NK-92 (cell line): ENCODE measurements at regions not wholly inside any gene's neighbourhood (a gene's known extent, or its start where the extent isn't known, plus 50 kb on each side); places are given as distances from the start of the nearest gene placed in this dataset.

Experiments used
- DNase-seq: peaks from one replicate; lab custom pipeline; 2025; ENCODE audit not compliant: unreplicated experiment; lab: John Stamatoyannopoulos, UW

DNA sequence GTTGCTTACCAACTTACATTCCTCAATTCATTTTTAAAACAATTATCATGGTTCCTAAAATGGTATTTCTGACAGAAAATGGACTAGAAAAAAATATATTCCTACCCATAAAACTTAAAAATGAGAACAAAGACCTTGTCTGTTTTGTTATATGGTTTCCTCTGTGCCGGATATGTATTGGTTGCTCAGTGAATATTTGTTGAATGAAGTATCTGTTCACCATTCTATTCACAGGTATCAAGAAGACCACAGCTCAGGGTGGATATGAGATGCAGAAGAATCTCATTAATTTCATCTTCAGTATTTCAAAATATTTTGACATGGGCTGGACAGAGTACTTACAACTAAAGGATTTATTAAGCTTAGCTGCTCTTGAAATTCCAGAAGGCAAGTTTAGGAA lies 58.1 kb downstream of the TUSC7 start:
- no peak for DNase-seq

DNA sequence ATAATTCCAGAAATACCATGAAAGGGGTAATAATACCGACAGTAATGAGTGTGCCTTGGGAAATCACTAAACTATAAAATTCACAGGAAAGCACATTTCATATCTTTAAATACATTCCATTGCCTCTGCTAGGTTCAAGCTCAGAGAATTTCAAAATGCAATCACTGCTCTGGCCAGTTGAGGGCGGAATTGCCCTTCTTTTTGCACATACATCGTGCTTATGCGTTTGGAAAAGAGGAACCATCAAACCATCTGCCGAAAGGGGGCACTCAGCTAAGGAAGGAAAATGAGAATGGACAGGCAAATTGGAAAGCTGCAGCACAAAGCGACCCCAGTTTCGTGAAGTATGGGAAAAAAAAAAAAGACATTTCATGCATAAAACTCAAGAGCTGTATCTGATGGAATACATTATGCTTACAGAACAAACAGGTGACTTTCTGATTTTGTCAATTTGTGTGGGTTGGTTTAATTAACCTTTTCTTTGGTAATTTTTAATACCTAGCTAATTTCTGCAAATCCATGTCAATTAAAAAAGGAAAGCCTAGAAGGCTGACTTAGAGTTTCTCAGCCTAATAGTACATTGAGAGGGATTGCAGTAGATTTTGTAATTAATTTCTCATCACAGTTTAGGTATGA lies 61.4 kb downstream of the TUSC7 start:
- DNase-seq: no peak

DNA sequence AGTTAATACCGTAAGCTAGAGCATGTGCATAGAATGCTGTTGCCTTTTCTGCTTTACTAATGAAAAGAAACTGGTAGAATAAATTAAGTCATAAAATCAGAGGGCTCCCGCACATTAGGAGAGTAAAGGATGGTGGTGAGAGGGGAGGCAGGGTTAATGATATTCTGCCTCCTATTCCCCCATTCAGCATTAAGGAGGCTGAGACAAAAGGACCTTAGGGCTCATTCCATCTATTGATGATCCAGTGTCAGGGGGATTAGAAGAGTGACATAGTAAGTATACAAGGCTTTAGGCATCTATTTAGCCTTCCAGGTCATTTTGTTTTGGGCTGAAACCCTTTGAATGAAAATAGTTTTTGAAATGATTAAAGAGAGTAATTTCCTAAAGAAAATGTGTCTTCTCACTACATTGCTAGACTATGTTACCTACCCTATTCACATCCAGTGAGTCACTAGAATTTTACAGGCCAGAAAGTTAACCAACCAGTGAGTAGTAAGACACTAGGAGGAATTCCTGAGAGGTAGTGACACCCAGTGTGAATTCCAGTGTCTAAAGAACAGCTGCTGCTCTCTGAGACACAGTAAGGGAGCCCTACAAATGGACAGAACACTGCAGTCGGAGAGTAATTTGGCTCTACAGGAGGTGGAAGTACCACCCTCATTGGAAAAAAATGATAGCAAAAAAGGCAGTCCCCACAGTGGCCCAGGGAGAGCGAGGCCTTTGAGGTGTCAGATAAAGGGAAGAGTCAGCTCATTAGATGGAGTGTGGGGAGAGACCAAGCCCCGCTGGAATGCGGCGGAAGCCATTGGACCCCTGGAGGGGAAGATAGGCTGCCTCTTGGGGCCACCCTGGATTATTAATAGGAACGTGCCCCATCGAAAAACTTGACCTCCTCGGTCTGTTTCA lies 67.6 kb downstream of the TUSC7 start:
- no peak for DNase-seq

DNA sequence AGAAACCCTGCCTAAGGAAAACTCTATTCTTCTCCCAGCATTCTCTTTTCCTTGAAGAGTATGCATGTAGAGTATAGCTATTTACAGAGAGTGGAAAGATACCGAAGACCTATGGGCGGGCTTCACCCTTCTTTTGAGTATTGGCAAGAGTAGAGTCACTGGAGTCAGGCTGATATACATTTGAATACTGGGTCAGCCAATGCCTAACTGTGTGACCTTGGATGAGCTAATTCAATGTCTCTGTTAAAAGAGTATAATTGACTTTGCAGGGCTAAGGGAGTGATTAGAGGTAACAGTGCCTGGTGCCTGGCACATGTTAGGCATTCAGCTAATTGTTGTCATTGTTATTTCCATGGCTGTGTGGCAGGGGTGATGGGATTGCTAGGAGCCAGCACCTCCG lies 75.6 kb downstream of the TUSC7 start:
- no peak for DNase-seq

DNA sequence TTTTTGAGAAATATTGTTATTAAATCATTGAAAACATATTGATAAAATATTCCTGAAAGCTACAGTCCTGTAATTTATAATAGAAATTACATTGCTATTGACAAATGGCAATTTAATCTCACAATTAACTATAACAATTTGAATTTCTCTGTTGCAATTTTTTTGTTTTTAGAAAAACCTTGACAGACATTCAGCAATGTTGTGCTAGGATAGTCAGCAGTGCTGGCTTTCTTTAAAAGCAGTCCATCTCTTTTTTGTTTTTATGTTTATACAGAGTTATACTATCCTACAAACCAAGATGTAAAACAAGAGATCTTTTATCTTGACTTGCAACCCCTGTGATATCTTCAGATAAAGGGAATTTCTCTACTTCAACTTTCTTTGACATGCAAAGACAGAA lies 93.1 kb downstream of the TUSC7 start:
- DNase-seq: no peak

- no peak for DNase-seq
Observed at GRCh38 chr3:116806351-116806750, 96.8 kb downstream of the TUSC7 start.

GRCh38 chr3:116808725-116809124 lies 99.1 kb downstream of the TUSC7 start:
- no peak for DNase-seq

DNA sequence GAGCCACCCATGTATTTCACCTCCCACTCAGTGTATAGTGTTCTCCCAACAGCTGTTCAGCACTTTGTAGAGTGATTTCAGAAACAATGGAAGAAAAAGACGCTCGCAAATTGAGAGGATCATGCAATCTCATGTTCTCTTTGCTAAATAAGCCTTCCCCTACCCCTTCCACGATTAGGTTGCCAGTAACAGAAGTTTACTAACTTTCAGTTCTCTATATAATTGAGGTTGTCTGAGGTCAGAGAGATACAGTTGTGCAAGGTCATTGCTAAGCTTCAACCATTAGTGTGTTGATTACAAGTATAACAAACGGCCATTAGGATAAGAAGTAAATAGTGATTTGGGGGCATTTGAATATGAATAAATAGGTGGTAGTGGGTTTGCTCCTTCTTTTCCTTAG lies 99.6 kb downstream of the TUSC7 start:
- no peak for DNase-seq

DNA sequence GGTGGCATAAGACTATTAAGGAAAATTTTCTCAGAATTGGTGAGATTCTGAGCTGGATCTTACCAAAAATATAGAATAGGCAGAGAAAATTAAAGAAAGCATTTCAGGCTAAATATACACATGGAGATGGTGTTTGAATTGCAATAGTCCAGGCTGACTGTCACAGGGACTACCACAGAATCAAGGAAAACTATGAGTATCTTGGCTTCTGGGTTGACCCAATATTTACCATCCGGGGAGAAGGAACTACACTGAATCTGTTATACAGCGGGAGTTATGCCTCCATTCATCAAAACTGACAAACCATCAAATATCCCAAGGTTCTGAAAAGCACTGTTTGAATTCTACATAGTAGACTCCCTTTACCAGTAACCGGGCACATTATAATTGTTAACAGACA lies 102.2 kb downstream of the TUSC7 start:
- DNase-seq: no peak

DNA sequence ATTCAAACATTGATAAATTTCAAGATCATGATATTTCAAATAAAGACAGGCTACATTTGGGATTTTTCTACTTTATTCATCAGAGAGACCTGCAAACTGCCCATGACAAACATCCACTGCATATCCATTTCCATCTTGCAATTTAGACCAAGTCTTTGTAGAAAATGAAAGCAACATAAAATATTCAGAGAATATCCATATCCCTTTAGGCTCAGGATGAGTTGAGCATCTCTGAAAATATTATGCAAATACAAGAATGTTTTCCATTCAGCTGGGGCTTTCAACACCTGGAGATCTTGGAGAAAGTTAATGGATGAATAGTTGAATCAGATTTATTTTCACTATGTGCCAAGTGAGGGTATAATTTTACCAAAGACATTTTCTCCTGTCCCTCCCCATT lies 103.4 kb downstream of the TUSC7 start:
- DNase-seq: no peak

DNA sequence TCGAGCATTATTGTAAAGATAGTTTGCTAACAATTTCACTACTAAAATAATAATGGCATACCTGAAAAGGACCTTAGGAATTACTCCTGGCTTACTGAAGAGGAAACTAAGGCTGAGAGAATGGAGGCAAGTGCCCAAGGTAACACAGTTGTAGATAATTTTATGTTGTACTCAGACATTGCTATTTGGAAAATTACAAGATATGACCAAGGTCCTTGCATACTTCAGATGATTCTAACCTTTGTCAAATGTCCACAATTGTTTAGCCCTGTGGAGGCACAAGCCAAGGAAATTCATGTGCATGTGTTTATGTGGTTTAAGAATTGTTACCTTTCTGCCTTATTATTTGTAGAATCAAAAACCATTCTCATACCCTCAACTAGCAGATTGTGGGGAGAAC lies 105.7 kb downstream of the TUSC7 start:
- DNase-seq: no peak

- no peak for DNase-seq
Observed at GRCh38 chr3:116815831-116816588, 106.4 kb downstream of the TUSC7 start.

- DNase-seq: no peak
Observed at GRCh38 chr3:116821371-116821770, 111.8 kb downstream of the TUSC7 start.

GRCh38 chr3:116824208-116824607 lies 114.6 kb downstream of the TUSC7 start:
- no peak for DNase-seq

GRCh38 chr3:116833202-116833601 lies 123.6 kb downstream of the TUSC7 start:
- no peak for DNase-seq

DNA sequence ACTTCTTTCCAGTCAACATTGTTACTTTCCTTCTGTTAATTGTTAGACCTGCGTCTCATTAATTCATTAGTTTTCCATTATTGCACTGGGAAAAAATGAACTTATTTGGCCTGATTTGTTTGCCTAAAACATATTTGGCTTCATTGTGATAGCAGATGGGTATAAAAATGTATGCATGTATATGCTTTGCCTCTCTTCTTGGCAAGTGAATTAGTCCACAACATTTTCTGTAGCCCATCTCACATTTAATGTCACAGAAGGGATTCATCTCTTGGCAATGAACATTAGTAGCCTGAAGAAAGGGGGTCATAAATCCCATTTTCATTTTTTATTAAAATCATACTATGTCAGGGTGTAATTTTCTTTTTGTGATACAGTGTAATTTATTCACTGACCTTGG lies 125.2 kb downstream of the TUSC7 start:
- no peak for DNase-seq

GRCh38 chr3:116835658-116836057 lies 126.1 kb downstream of the TUSC7 start:
- DNase-seq: no peak

GRCh38 chr3:116836286-116836685 lies 126.7 kb downstream of the TUSC7 start:
- no peak for DNase-seq

- no peak for DNase-seq
Observed at GRCh38 chr3:116837483-116837882, 127.9 kb downstream of the TUSC7 start.

GRCh38 chr3:116841003-116841735 lies 131.6 kb downstream of the TUSC7 start:
- DNase-seq: no peak

- no peak for DNase-seq
Observed at GRCh38 chr3:116842254-116842957, 132.8 kb downstream of the TUSC7 start.
